ENCODE measurements at regions not wholly inside any gene's neighbourhood (a gene's known extent, or its start where the extent isn't known, plus 50 kb on each side); places are given as distances from the start of the nearest gene placed in this dataset.

- DNase-seq = no peak
- WGBS, 2 donors (ENCODE audit: low coverage in 1 of 2) = 20 to 69% methylated on average over 1 to 7 of the region's 7 CpGs
- H3K36me3 ChIP-seq = no peaks in the 10 kb centered on the region
Observed at GRCh38 chr19:32178956-32179355, 166.5 kb upstream of the ZNF507 start.

DNA sequence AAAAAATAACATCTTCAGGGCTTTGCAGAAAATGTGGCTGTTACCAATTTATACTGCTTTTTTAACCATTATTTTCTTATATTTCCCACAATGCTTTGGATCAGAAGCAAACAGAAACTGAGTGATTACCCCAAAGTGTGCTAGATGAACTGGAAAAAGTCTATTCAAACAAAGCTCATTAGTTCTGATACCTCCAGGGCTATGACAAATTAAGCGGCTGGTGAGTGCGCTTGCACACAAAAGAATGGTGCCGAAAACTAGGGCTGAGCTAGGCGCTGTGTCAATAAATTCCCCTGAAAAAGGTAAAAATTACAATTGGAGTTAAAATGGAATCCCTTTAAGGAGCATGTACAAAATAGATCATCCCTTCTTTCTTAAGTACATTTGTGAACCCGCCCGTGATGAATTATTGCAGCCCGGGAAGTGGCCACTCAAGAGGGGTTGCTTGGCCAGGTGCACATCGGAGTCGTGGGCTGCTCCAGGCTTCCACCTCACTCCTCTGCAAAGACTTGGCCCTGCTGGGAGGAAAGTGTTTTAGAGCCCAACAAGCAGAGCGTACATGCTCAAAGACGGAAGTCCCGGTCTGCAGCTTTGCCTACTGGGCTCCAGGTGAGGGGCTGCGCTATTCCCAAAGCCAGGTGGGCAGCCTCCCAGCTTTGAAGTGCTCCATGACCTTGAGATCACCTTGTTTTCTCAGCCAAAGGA is 164.0 kb upstream of the ZNF507 start:
- H3K27ac ChIP-seq = no peak overlapping the region
- no peaks in the 10 kb centered on the region for H3K27me3 ChIP-seq
- no peak overlapping the region for H3K4me3 ChIP-seq
- TF ChIP-seq POLR2AphosphoS5 (IDR thresholded peaks at IDR 0.05) (no peak), POLR2A (IDR thresholded peaks at IDR 0.05) (no peak), EP300 (IDR thresholded peaks at IDR 0.05; ENCODE audit: low read depth) (no peak)
- TF ChIP-seq, protein P1, sequence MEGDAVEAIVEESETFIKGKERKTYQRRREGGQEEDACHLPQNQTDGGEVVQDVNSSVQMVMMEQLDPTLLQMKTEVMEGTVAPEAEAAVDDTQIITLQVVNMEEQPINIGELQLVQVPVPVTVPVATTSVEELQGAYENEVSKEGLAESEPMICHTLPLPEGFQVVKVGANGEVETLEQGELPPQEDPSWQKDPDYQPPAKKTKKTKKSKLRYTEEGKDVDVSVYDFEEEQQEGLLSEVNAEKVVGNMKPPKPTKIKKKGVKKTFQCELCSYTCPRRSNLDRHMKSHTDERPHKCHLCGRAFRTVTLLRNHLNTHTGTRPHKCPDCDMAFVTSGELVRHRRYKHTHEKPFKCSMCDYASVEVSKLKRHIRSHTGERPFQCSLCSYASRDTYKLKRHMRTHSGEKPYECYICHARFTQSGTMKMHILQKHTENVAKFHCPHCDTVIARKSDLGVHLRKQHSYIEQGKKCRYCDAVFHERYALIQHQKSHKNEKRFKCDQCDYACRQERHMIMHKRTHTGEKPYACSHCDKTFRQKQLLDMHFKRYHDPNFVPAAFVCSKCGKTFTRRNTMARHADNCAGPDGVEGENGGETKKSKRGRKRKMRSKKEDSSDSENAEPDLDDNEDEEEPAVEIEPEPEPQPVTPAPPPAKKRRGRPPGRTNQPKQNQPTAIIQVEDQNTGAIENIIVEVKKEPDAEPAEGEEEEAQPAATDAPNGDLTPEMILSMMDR (IDR thresholded peaks at IDR 0.05) = no peak
- in situ Hi-C loops (cut with MboI; ENCODE audit: low pct_ligation_motif_present in 1 of 4, low pct_unique_long_range_greater_than_20kb in 1 of 4, low sequenced_read_pairs in 3 of 4) (no loop called here), intact Hi-C loops (cut with DNase I; ENCODE audit: low total_unique reads) (no loop called here)
- DNase-seq = no peak
- no peaks in the 10 kb centered on the region for H3K36me3 ChIP-seq
- WGBS, 2 donors (ENCODE audit: low coverage in 1 of 2) = 77 to 89% methylated on average over 4 to 13 of the region's 13 CpGs
- H3K4me1 ChIP-seq = no peaks in the 10 kb centered on the region
- no peaks in the 10 kb centered on the region for H3K9me3 ChIP-seq

More at GRCh38 chr19:32178956-32179355, 166.5 kb upstream of the ZNF507 start:
- H3K9me3 ChIP-seq = no peaks in the 10 kb centered on the region
- H3K4me3 ChIP-seq = no peak overlapping the region
- TF ChIP-seq EP300 (IDR thresholded peaks at IDR 0.05; ENCODE audit: low read depth) (no peak), POLR2A (IDR thresholded peaks at IDR 0.05) (no peak), POLR2AphosphoS5 (IDR thresholded peaks at IDR 0.05) (no peak)
- TF ChIP-seq, protein P1 (IDR thresholded peaks at IDR 0.05) = no peak
- in situ Hi-C loops (cut with MboI; ENCODE audit: low pct_ligation_motif_present in 1 of 4, low pct_unique_long_range_greater_than_20kb in 1 of 4, low sequenced_read_pairs in 3 of 4) = no loop called here
- H3K4me1 ChIP-seq = no peaks in the 10 kb centered on the region
- no peaks in the 10 kb centered on the region for H3K27me3 ChIP-seq
- intact Hi-C loops (cut with DNase I; ENCODE audit: low total_unique reads) = no loop called here
- no peak overlapping the region for H3K27ac ChIP-seq

DNA sequence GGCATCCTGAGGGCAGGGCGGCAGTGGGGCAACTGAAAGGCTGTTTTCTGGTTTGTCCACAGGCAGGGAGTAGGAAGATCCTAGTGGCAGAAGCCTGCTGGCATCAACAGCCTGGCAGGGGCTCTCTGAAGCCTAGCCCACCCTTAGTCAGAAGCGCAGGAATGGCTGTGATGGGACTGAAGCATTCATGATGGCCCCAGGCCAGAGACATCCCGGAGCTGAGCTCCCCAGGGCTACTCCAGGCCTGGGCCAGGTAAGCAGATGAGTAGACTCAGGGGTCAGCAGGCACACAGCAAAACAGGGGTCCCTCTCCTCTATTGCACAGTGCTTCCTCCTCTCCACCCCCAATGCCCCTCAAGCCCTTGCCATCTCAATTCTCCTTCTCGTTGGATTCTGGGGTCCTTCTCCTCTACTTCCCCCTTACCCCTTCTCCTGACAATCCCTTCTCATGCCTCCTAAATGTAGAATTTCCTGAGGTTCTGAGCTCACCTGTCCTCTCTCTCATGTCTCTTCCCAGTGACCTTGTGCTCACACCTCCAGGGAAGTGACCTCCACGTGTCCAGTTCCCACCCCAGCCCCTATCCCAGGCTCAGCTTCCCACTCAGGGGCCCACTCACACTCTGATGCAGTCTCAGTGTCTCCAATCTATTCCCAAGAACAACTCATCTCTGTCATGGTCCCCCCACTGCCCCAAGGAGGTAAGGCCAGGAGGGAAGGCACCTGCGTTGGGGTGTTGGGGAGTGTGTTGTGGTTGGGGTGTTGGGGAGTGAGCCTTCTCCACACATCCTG is 158.7 kb upstream of the ZNF507 start:
- no peak overlapping the region for H3K4me3 ChIP-seq
- no peaks in the 10 kb centered on the region for H3K27me3 ChIP-seq
- no peaks in the 10 kb centered on the region for H3K4me1 ChIP-seq
- no peak overlapping the region for H3K27ac ChIP-seq
- in situ Hi-C loops (cut with MboI; ENCODE audit: low pct_ligation_motif_present in 1 of 4, low pct_unique_long_range_greater_than_20kb in 1 of 4, low sequenced_read_pairs in 3 of 4) = no loop called here
- H3K9me3 ChIP-seq = no peaks in the 10 kb centered on the region
- 69 to 76% methylated on average over 2 to 6 of the region's 6 CpGs for WGBS, 2 donors (ENCODE audit: low coverage in 1 of 2)
- TF ChIP-seq POLR2AphosphoS5 (IDR thresholded peaks at IDR 0.05) (no peak), EP300 (IDR thresholded peaks at IDR 0.05; ENCODE audit: low read depth) (no peak), POLR2A (IDR thresholded peaks at IDR 0.05) (no peak)
- TF ChIP-seq, protein P1 (IDR thresholded peaks at IDR 0.05) = no peak
- no peak for DNase-seq
- intact Hi-C loops (cut with DNase I; ENCODE audit: low total_unique reads) = no loop called here
- H3K36me3 ChIP-seq = no peaks in the 10 kb centered on the region

GRCh38 chr19:32188921-32189320 is 156.5 kb upstream of the ZNF507 start:
- in situ Hi-C loops (cut with MboI; ENCODE audit: low pct_ligation_motif_present in 1 of 4, low pct_unique_long_range_greater_than_20kb in 1 of 4, low sequenced_read_pairs in 3 of 4) (no loop called here), intact Hi-C loops (cut with DNase I; ENCODE audit: low total_unique reads) (no loop called here)
- Histone ChIP-seq H3K9me3 (no peaks in the 10 kb centered on the region), H3K27ac (no peak overlapping the region), H3K4me3 (no peak overlapping the region), H3K36me3 (no peaks in the 10 kb centered on the region), H3K4me1 (no peaks in the 10 kb centered on the region), H3K27me3 (no peaks in the 10 kb centered on the region)
- 0 to 55% methylated on average over 1 to 2 of the region's 2 CpGs for WGBS, 2 donors (ENCODE audit: low coverage in 1 of 2)
- DNase-seq = no peak
- TF ChIP-seq EP300 (IDR thresholded peaks at IDR 0.05; ENCODE audit: low read depth) (no peak), POLR2A (IDR thresholded peaks at IDR 0.05) (no peak), POLR2AphosphoS5 (IDR thresholded peaks at IDR 0.05) (no peak)
- TF ChIP-seq, protein P1 (IDR thresholded peaks at IDR 0.05) = no peak

All from transverse colon (tissue), 4 donors.